SK-N-SH (cell line): ENCODE measurements at regions not wholly inside any gene's neighbourhood (a gene's known extent, or its start where the extent isn't known, plus 50 kb on each side); places are given as distances from the start of the nearest gene placed in this dataset.

Experiments
- CTCF ChIA-PET: fragments of 300-600, 350-600 bp; formaldehyde crosslinking; extraction: SDS; loops from one replicate; lab custom pipeline; 2021; lab: Yijun Ruan, JAX
- POLR2A ChIA-PET: fragments of 350-600 bp; sonication (Branson Sonifier 250); formaldehyde crosslinking; extraction: SDS; loops from one replicate; lab custom pipeline; 2020; ENCODE audit warnings: antibody characterized with exemption, inconsistent platforms; lab: Yijun Ruan, JAX
- DNase-seq: peaks from one replicate; pipeline ENCODE4 v3.0.0; 2012
- H2AFZ ChIP-seq: fragments of 200-600 bp; sonication (generic); 2 replicates; pipeline ENCODE4 v1.8.1; 2016; ENCODE audit warnings: antibody characterized with exemption, mild to moderate bottlenecking, low read depth
- H3F3A ChIP-seq: fragments of 200-600 bp; sonication (generic); replicated peaks from 2 replicates; pipeline ENCODE3; 2016; ENCODE audit warnings: antibody characterized with exemption, mild to moderate bottlenecking; ENCODE audit not compliant: insufficient read depth
- H3K27ac ChIP-seq, 2 experiments: fragments of 200-500 bp in 1 of 2; fragments of 200-600 bp in 1 of 2; sonication (Bioruptor generic) in 1 of 2; sonication (generic), shearing (Covaris generic) in 1 of 2; 2 replicates each; pipeline versions ENCODE4 v1.5.1 to v1.6.1; 2014 to 2016; ENCODE audit warnings: low read depth in 2 of 2, inconsistent platforms in 1 of 2, low read length in 1 of 2, mild to moderate bottlenecking in 1 of 2, mixed read lengths in 1 of 2
- H3K27me3 ChIP-seq: fragments of 200-600 bp; sonication (generic), shearing (Covaris generic); 2 replicates; pipeline ENCODE4 v1.6.1; 2016; ENCODE audit warnings: mixed run types; ENCODE audit not compliant: insufficient read depth
- H3K36me3 ChIP-seq, 2 experiments: fragments of 200-500 bp in 1 of 2; fragments of 200-600 bp in 1 of 2; sonication (Bioruptor generic) in 1 of 2; sonication (generic) in 1 of 2; replicated peaks in 1 of 2; 2 replicates each; pipeline versions ENCODE3 to v1.5.1; 2014 to 2016; ENCODE audit warnings: low read length in 1 of 2, mild to moderate bottlenecking in 1 of 2; ENCODE audit not compliant: insufficient read depth in 2 of 2, control insufficient read depth in 1 of 2
- H3K4me1 ChIP-seq, 2 experiments: fragments of 200-500 bp in 1 of 2; fragments of 200-600 bp in 1 of 2; sonication (Bioruptor generic) in 1 of 2; sonication (generic), shearing (Covaris generic) in 1 of 2; 2 replicates each; pipeline versions ENCODE4 v1.5.1 to v1.6.1; 2014 to 2016; ENCODE audit warnings: low read depth in 1 of 2, low read length in 1 of 2, mixed run types in 1 of 2; ENCODE audit not compliant: insufficient read depth in 2 of 2, control insufficient read depth in 1 of 2
- H3K4me2 ChIP-seq: fragments of 200-600 bp; sonication (generic), shearing (Covaris generic); 2 replicates; pipeline ENCODE4 v1.6.1; 2017; ENCODE audit warnings: mixed run types
- H3K4me3 ChIP-seq, 2 experiments: fragments of 200-500 bp in 1 of 2; fragments of 200-600 bp in 1 of 2; sonication (Bioruptor generic) in 1 of 2; sonication (generic), shearing (Covaris generic) in 1 of 2; 2 replicates each; pipeline versions ENCODE4 v1.5.1 to v1.8.1; 2014 to 2016; ENCODE audit warnings: low read depth in 2 of 2, inconsistent platforms in 1 of 2, low read length in 1 of 2, mild to moderate bottlenecking in 1 of 2, mixed read lengths in 1 of 2, moderate library complexity in 1 of 2
- H3K79me2 ChIP-seq: fragments of 200-600 bp; sonication (generic); 2 replicates; pipeline ENCODE4 v1.8.1; 2017; ENCODE audit warnings: mild to moderate bottlenecking; ENCODE audit not compliant: insufficient read depth
- H3K9ac ChIP-seq: fragments of 200-600 bp; sonication (generic); 2 replicates; pipeline ENCODE4 v1.6.1; 2017; ENCODE audit warnings: mixed run types
- H3K9me2 ChIP-seq: fragments of 200-600 bp; sonication (generic); 2 replicates; pipeline ENCODE4 v1.6.1; 2017; ENCODE audit warnings: mixed run types
- H3K9me3 ChIP-seq: fragments of 200-600 bp; sonication (generic); 2 replicates; pipeline ENCODE4 v1.6.1; 2017; ENCODE audit warnings: mixed run types, mild to moderate bottlenecking, moderate library complexity
- H4K20me1 ChIP-seq: fragments of 200-600 bp; sonication (generic); 2 replicates; pipeline ENCODE4 v1.6.1; 2017; ENCODE audit warnings: mild to moderate bottlenecking, mixed run types; ENCODE audit not compliant: insufficient read depth
- CTCF ChIP-seq: fragments of 200-600 bp; sonication (generic); IDR thresholded peaks from 2 replicates; pipeline ENCODE4 v1.6.1; 2017; ENCODE audit warnings: antibody characterized with exemption, mild to moderate bottlenecking, moderate library complexity
- ELF1 ChIP-seq: IDR thresholded peaks from 2 replicates; pipeline ENCODE4 v1.4.0; 2012
- EP300 ChIP-seq, 2 experiments: IDR thresholded peaks; 2 replicates each; pipeline versions ENCODE4 v1.4.0 to v1.6.1; 2012; ENCODE audit warnings: borderline replicate concordance in 1 of 2, low read depth in 1 of 2, low read length in 1 of 2
- FOXJ3 ChIP-seq: sonication (generic); formaldehyde crosslinking; IDR thresholded peaks from 2 replicates; pipeline ENCODE4 v1.5.1; 2020; ENCODE audit warnings: mild to moderate bottlenecking, missing genetic modification reagents
- GABPA ChIP-seq: IDR thresholded peaks from 2 replicates; pipeline ENCODE4 v1.4.0; 2012; ENCODE audit warnings: low read depth, mild to moderate bottlenecking
- GATA2 ChIP-seq: sonication (generic); formaldehyde crosslinking; IDR thresholded peaks from 2 replicates; pipeline ENCODE4 v1.5.0; 2020; ENCODE audit warnings: mild to moderate bottlenecking, missing genetic modification reagents
- MAX ChIP-seq: IDR thresholded peaks from 2 replicates; pipeline ENCODE4 v1.4.0; 2012; ENCODE audit warnings: low read depth
- MEF2A ChIP-seq: IDR thresholded peaks from 2 replicates; pipeline ENCODE4 v1.4.0; 2012; ENCODE audit warnings: low read depth, borderline replicate concordance
- NFIC ChIP-seq: IDR thresholded peaks from 2 replicates; pipeline ENCODE4 v1.4.0; 2012; ENCODE audit warnings: borderline replicate concordance
- NRF1 ChIP-seq: IDR thresholded peaks from 2 replicates; pipeline ENCODE4 v1.6.1; 2012; ENCODE audit warnings: low read depth, mild to moderate bottlenecking, low read length
- PBX3 ChIP-seq: IDR thresholded peaks from 2 replicates; pipeline ENCODE4; 2012
- POLR2AphosphoS5 ChIP-seq: IDR thresholded peaks from 2 replicates; pipeline ENCODE4 v1.6.1; 2012; ENCODE audit warnings: low read depth, low read length
- RAD21 ChIP-seq: IDR thresholded peaks from 2 replicates; pipeline ENCODE4 v1.6.1; 2012; ENCODE audit warnings: mild to moderate bottlenecking, low read length
- RCOR1 ChIP-seq: fragments of 150-350 bp; IDR thresholded peaks from 2 replicates; pipeline ENCODE4 v1.6.1; 2017; ENCODE audit warnings: antibody characterized with exemption, low read length
- REST ChIP-seq: IDR thresholded peaks from 2 replicates; pipeline ENCODE4 v1.6.1; 2012; ENCODE audit warnings: mild to moderate bottlenecking, low read depth, low read length, moderate library complexity
- RFX5 ChIP-seq: IDR thresholded peaks from 2 replicates; pipeline ENCODE4 v1.6.1; 2012; ENCODE audit warnings: mild to moderate bottlenecking, improper control_type of control experiment, low read length
- RXRA ChIP-seq: IDR thresholded peaks from 2 replicates; pipeline ENCODE4 v1.4.0; 2012; ENCODE audit warnings: low read depth, mild to moderate bottlenecking, borderline replicate concordance
- TAF1 ChIP-seq: IDR thresholded peaks from 2 replicates; pipeline ENCODE4 v1.6.1; 2012; ENCODE audit warnings: low read depth, mild to moderate bottlenecking, low read length, moderate library complexity, borderline replicate concordance
- USF2 ChIP-seq: fragments of 150-350 bp; IDR thresholded peaks from 2 replicates; pipeline ENCODE4 v1.6.1; 2017; ENCODE audit warnings: antibody characterized with exemption, low read length, low read depth, borderline replicate concordance
- WGBS: methylation state at CpG from one replicate; pipeline ENCODE4 v1.1.6; 2017; ENCODE audit warnings: low lambda C conversion rate; 5-methylcytosine and 5-hydroxymethylcytosine counted together

GRCh38 chr5:13505326-13505725 is 439.2 kb downstream of the DNAH5 start:
- H3K4me1 ChIP-seq, result no peaks in the 10 kb centered on the region

More at GRCh38 chr5:13505326-13505725, 439.2 kb downstream of the DNAH5 start:
- Histone ChIP-seq H3K9ac (no peak overlapping the region), H3K27ac (no peak overlapping the region), H3K4me2 (no peak overlapping the region), H3F3A (no peaks in the 10 kb centered on the region), H4K20me1 (no peaks in the 10 kb centered on the region), H3K27me3 (no peaks in the 10 kb centered on the region), H3K9me2 (no peaks in the 10 kb centered on the region), H3K4me3 (no peak overlapping the region), H2AFZ (no peak overlapping the region), H3K9me3 (no peaks in the 10 kb centered on the region), H3K36me3 (no peaks in the 10 kb centered on the region), H3K79me2 (no peaks in the 10 kb centered on the region)
- CTCF ChIA-PET, result interaction anchor here (0.7 to 0.9 kb wide), 2 partner anchors 9 to 39 kb away, joined by 3 read pairs; no protein-coding TSS in a partner anchor
- TF ChIP-seq NRF1 (no peak), NFIC (no peak), POLR2AphosphoS5 (no peak), USF2 (no peak), GABPA (no peak), MAX (no peak), RCOR1 (no peak), PBX3 (no peak), GATA2 (CRISPR knock-in tag) (no peak), MEF2A (no peak), RXRA (no peak), ELF1 (no peak), RFX5 (no peak), REST (no peak), EP300 (IDR thresholded peaks at IDR 0.05; ENCODE audit: borderline replicate concordance in 1 of 2, low read depth in 1 of 2, low read length in 1 of 2) (no peak), FOXJ3 (CRISPR knock-in tag) (no peak), CTCF (no peak), RAD21 (no peak), TAF1 (no peak)
- POLR2A ChIA-PET, result no interaction called here
- no peak for DNase-seq
- WGBS, result 38% methylated on average over 1 of the region's 1 CpG
